ENCODE measurements at regions not wholly inside any gene's neighbourhood (a gene's known extent, or its start where the extent isn't known, plus 50 kb on each side); places are given as distances from the start of the nearest gene placed in this dataset.
"Not testable (repeated sequence)": the region's sequence is repeated elsewhere in the genome, so short reads cannot be mapped to it uniquely, and the experiment has no call there.

DNA sequence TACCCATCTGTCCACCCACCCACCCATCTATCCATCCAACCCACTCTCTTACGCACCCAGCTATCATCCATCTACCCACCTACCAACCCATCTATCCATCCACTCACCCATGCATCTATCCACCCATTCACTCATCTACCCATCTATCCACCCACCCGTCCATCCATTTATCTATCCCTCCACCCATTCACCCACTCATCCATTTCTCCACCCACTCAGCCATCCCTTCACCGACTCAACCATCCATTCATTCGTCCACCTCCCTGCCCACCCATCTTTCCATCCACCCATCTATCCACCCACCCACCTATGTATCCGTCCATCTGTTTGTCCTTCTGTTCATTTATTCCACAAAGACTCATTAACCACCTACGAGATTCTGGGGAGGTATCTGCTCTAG, 103.3 kb downstream of the DEFB131A start:
- H3K4me3 ChIP-seq (replicated peaks in 1 of 3; ENCODE audit: low read depth in 2 of 3, low read length in 3 of 3); H3K27me3 Mint-ChIP-seq (ENCODE audit: low read depth in 3 of 3); H3K9me3 ChIP-seq (replicated peaks in 1 of 2; ENCODE audit: control insufficient read depth in 1 of 2, insufficient read depth in 1 of 2, low read length in 2 of 2); H3K4me2 ChIP-seq (replicated peaks; ENCODE audit: extremely low read depth, low read length, poor library complexity, severe bottlenecking); H3K4me3 Mint-ChIP-seq; H3K4me1 Mint-ChIP-seq; H3K27ac Mint-ChIP-seq; intact Hi-C loops (cut with micrococcal nuclease); H3K9me3 Mint-ChIP-seq; H3K4me1 ChIP-seq (ENCODE audit: control insufficient read depth in 1 of 2, insufficient read depth in 2 of 2, low read length in 2 of 2); DNase-seq; H3K27me3 ChIP-seq (ENCODE audit: control insufficient read depth in 2 of 2, insufficient read depth in 2 of 2, low read length in 2 of 2); H4K20me1 ChIP-seq (ENCODE audit: insufficient read depth, low read length); H3K79me2 ChIP-seq (ENCODE audit: insufficient read depth, low read length); H2AFZ ChIP-seq (ENCODE audit: insufficient read depth, low read depth, low read length, poor library complexity, severe bottlenecking); H3K36me3 ChIP-seq (replicated peaks in 1 of 2; ENCODE audit: control insufficient read depth in 1 of 2, insufficient read depth in 2 of 2, low read length in 2 of 2); H3K27ac ChIP-seq (ENCODE audit: low read depth in 1 of 2, low read length in 2 of 2); H3K9ac ChIP-seq (ENCODE audit: insufficient read depth, low read length, poor library complexity, severe bottlenecking); H3K36me3 Mint-ChIP-seq: not testable (repeated sequence)
- WGBS (ENCODE audit: insufficient coverage), result 86% methylated on average over 4 of the region's 6 CpGs

DNA sequence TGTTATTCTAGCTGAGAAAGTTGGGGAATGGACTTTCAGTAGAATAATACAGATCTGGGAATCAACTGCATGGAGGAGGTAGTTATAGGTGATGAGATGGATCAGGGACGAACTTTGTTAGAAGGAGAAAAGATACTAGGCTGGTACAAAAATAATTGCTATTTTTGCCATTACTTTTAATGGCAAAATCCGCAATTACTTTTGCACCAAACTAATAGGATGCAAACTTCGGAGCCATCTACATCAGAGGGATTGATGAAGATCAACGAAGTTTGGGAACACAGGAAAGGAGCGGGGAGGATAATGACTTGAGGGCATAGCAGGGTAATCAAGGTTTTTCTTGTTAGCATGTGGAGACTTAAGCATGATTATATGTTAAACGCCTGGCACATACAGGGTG, 111.9 kb downstream of the DEFB131A start:
- H3K4me2 ChIP-seq (replicated peaks; ENCODE audit: extremely low read depth, low read length, poor library complexity, severe bottlenecking); H3K27me3 ChIP-seq (ENCODE audit: control insufficient read depth in 2 of 2, insufficient read depth in 2 of 2, low read length in 2 of 2); H3K4me1 ChIP-seq (ENCODE audit: control insufficient read depth in 1 of 2, insufficient read depth in 2 of 2, low read length in 2 of 2); H3K9ac ChIP-seq (ENCODE audit: insufficient read depth, low read length, poor library complexity, severe bottlenecking); H3K4me3 ChIP-seq (replicated peaks in 1 of 3; ENCODE audit: low read depth in 2 of 3, low read length in 3 of 3); H3K4me1 Mint-ChIP-seq; H3K9me3 ChIP-seq (replicated peaks in 1 of 2; ENCODE audit: control insufficient read depth in 1 of 2, insufficient read depth in 1 of 2, low read length in 2 of 2); DNase-seq; H4K20me1 ChIP-seq (ENCODE audit: insufficient read depth, low read length); intact Hi-C loops (cut with micrococcal nuclease); H3K36me3 ChIP-seq (replicated peaks in 1 of 2; ENCODE audit: control insufficient read depth in 1 of 2, insufficient read depth in 2 of 2, low read length in 2 of 2); H3K27ac Mint-ChIP-seq; H3K27me3 Mint-ChIP-seq (ENCODE audit: low read depth in 3 of 3); H3K79me2 ChIP-seq (ENCODE audit: insufficient read depth, low read length); H3K9me3 Mint-ChIP-seq; H3K4me3 Mint-ChIP-seq; H2AFZ ChIP-seq (ENCODE audit: insufficient read depth, low read depth, low read length, poor library complexity, severe bottlenecking); H3K27ac ChIP-seq (ENCODE audit: low read depth in 1 of 2, low read length in 2 of 2); H3K36me3 Mint-ChIP-seq: not testable (repeated sequence)
- 94% methylated on average over 2 of the region's 6 CpGs for WGBS (ENCODE audit: insufficient coverage)

DNA sequence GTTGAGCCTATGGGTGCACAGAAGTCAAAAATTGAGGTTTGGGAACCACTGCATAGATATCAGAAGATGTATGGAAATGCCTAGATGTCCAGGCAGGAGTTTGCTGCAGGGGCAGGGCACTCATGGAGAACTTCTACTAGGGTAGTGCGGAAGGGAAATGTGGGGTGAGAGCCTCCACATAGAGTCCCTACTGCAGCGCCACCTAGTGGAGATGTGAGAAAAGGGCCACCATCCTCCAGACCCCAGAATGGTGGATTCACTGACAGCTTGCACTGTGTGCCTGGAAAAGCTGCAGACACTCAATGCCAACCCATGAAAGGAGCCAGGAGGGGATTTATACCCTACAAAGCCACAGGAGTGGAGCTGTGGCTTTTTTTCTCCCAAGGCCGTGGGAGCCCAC, 133.7 kb downstream of the DEFB131A start:
- H3K9ac ChIP-seq (ENCODE audit: insufficient read depth, low read length, poor library complexity, severe bottlenecking); H3K36me3 ChIP-seq (replicated peaks in 1 of 2; ENCODE audit: control insufficient read depth in 1 of 2, insufficient read depth in 2 of 2, low read length in 2 of 2); intact Hi-C loops (cut with micrococcal nuclease); H3K4me3 Mint-ChIP-seq; H3K4me3 ChIP-seq (replicated peaks in 1 of 3; ENCODE audit: low read depth in 2 of 3, low read length in 3 of 3); H4K20me1 ChIP-seq (ENCODE audit: insufficient read depth, low read length); DNase-seq; H3K27ac Mint-ChIP-seq; H3K36me3 Mint-ChIP-seq; H3K4me1 ChIP-seq (ENCODE audit: control insufficient read depth in 1 of 2, insufficient read depth in 2 of 2, low read length in 2 of 2); H3K4me1 Mint-ChIP-seq; H2AFZ ChIP-seq (ENCODE audit: insufficient read depth, low read depth, low read length, poor library complexity, severe bottlenecking); H3K27ac ChIP-seq (ENCODE audit: low read depth in 1 of 2, low read length in 2 of 2); H3K27me3 ChIP-seq (ENCODE audit: control insufficient read depth in 2 of 2, insufficient read depth in 2 of 2, low read length in 2 of 2); H3K4me2 ChIP-seq (replicated peaks; ENCODE audit: extremely low read depth, low read length, poor library complexity, severe bottlenecking); H3K79me2 ChIP-seq (ENCODE audit: insufficient read depth, low read length); H3K27me3 Mint-ChIP-seq (ENCODE audit: low read depth in 3 of 3): not testable (repeated sequence)
- H3K9me3 ChIP-seq (replicated peaks in 1 of 2; ENCODE audit: control insufficient read depth in 1 of 2, insufficient read depth in 1 of 2, low read length in 2 of 2), result peaks cover 0 to 15% of the 10 kb centered on the region in 2 donors
- H3K9me3 Mint-ChIP-seq, result peaks cover 7 to 37% (median 25%) of the 10 kb centered on the region in 7 donors
- WGBS (ENCODE audit: insufficient coverage), result no CpG with 5 or more reads among the region's 3 CpGs

DNA sequence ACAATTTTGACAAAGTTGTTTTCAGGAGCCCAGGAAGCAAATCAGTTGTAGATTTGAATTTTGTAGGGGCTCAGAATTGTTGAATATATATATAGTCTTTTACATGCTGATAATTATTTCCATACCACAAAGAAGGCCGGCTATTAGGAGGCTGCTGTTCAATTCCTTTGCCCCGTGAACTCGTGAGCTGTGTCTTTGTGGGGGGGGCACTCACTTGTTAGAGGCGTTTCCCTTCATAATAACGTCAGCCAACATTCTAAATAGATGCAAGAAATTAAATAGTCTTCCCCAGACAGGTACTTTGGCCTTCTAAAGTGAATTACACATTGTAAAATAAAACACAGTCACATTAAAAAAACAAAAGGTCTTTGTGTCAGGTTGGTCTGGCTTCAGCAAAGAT, 138.7 kb downstream of the DEFB131A start:
- H3K4me2 ChIP-seq (replicated peaks; ENCODE audit: extremely low read depth, low read length, poor library complexity, severe bottlenecking); H3K4me3 ChIP-seq (replicated peaks in 1 of 3; ENCODE audit: low read depth in 2 of 3, low read length in 3 of 3); H3K4me1 ChIP-seq (ENCODE audit: control insufficient read depth in 1 of 2, insufficient read depth in 2 of 2, low read length in 2 of 2); H2AFZ ChIP-seq (ENCODE audit: insufficient read depth, low read depth, low read length, poor library complexity, severe bottlenecking); H3K4me3 Mint-ChIP-seq; H3K36me3 Mint-ChIP-seq; H3K79me2 ChIP-seq (ENCODE audit: insufficient read depth, low read length); H3K4me1 Mint-ChIP-seq; H3K9ac ChIP-seq (ENCODE audit: insufficient read depth, low read length, poor library complexity, severe bottlenecking); H3K36me3 ChIP-seq (replicated peaks in 1 of 2; ENCODE audit: control insufficient read depth in 1 of 2, insufficient read depth in 2 of 2, low read length in 2 of 2); DNase-seq; H3K27ac Mint-ChIP-seq; H3K27me3 Mint-ChIP-seq (ENCODE audit: low read depth in 3 of 3); H3K27me3 ChIP-seq (ENCODE audit: control insufficient read depth in 2 of 2, insufficient read depth in 2 of 2, low read length in 2 of 2); intact Hi-C loops (cut with micrococcal nuclease); H3K27ac ChIP-seq (ENCODE audit: low read depth in 1 of 2, low read length in 2 of 2); H4K20me1 ChIP-seq (ENCODE audit: insufficient read depth, low read length): not testable (repeated sequence)
- no CpG with 5 or more reads among the region's 5 CpGs for WGBS (ENCODE audit: insufficient coverage)
- peaks cover 2 to 27% (median 15%) of the 10 kb centered on the region in 7 donors for H3K9me3 Mint-ChIP-seq
- peaks cover 0 to 12% of the 10 kb centered on the region in 2 donors for H3K9me3 ChIP-seq (replicated peaks in 1 of 2; ENCODE audit: control insufficient read depth in 1 of 2, insufficient read depth in 1 of 2, low read length in 2 of 2)

All from CD14-positive monocyte (primary cell).